Endodermal cell (in vitro differentiated cells): ENCODE measurements at regions not wholly inside any gene's neighbourhood (a gene's known extent, or its start where the extent isn't known, plus 50 kb on each side); places are given as distances from the start of the nearest gene placed in this dataset.

Source experiments
- DNase-seq: peaks from one replicate; pipeline ENCODE4 v3.0.0-alpha.2; 2017
- H3K27ac ChIP-seq: 2 replicates; pipeline ENCODE4 v1.5.1; 2013; ENCODE audit warnings: mild to moderate bottlenecking, low read depth, low read length, moderate library complexity
- H3K27me3 ChIP-seq: 2 replicates; pipeline ENCODE4 v1.6.1; 2013; ENCODE audit warnings: mild to moderate bottlenecking, low read length, moderate library complexity; ENCODE audit not compliant: insufficient read depth, control insufficient read depth, poor library complexity, severe bottlenecking
- H3K36me3 ChIP-seq: 2 replicates; pipeline ENCODE4 v1.7.0; 2013; ENCODE audit warnings: mild to moderate bottlenecking, low read length, moderate library complexity; ENCODE audit not compliant: control insufficient read depth, insufficient read depth
- H3K4me1 ChIP-seq: one replicate; pipeline ENCODE4 v1.7.0; 2013; ENCODE audit warnings: low read length; ENCODE audit not compliant: control insufficient read depth, insufficient read depth
- H3K4me3 ChIP-seq: 2 replicates; pipeline ENCODE4 v1.5.1; 2013; ENCODE audit warnings: mild to moderate bottlenecking, low read length, moderate library complexity
- H3K9ac ChIP-seq: 2 replicates; pipeline ENCODE4 v1.6.1; 2013; ENCODE audit warnings: mild to moderate bottlenecking, low read length, moderate library complexity; ENCODE audit not compliant: poor library complexity, severe bottlenecking; ENCODE audit errors: extremely low read depth
- H3K9me3 ChIP-seq: 2 replicates; pipeline ENCODE4 v1.6.1; 2013; ENCODE audit warnings: mild to moderate bottlenecking, low read length, moderate library complexity; ENCODE audit not compliant: control insufficient read depth
- H3K27ac Mint-ChIP-seq: 2 replicates; pipeline ENCODE4 v1.8.0; 2020; ENCODE audit warnings: mixed read lengths
- H3K27me3 Mint-ChIP-seq: 2 replicates; pipeline ENCODE4 v1.8.0; 2021; ENCODE audit warnings: mild to moderate bottlenecking, mixed read lengths; ENCODE audit not compliant: insufficient read depth
- H3K36me3 Mint-ChIP-seq: 2 replicates; pipeline ENCODE4 v1.8.0; 2020; ENCODE audit warnings: low read depth, mixed read lengths
- H3K4me1 Mint-ChIP-seq: 2 replicates; pipeline ENCODE4 v1.8.0; 2020; ENCODE audit warnings: mixed read lengths
- H3K4me3 Mint-ChIP-seq: 2 replicates; pipeline ENCODE4 v1.8.0; 2020; ENCODE audit warnings: mild to moderate bottlenecking, moderate library complexity, mixed read lengths
- H3K9me3 Mint-ChIP-seq: 2 replicates; pipeline ENCODE4 v1.8.0; 2020; ENCODE audit warnings: mild to moderate bottlenecking, mixed read lengths
- WGBS, 2 experiments: methylation state at CpG; one replicate each; pipeline versions ENCODE4 v1.1.5 to v1.1.7; 2013; ENCODE audit warnings: missing lambda C conversion rate in 2 of 2, mixed read lengths in 1 of 2; ENCODE audit not compliant: insufficient coverage in 1 of 2, insufficient read length in 1 of 2; 5-methylcytosine and 5-hydroxymethylcytosine counted together
- TF ChIP-seq, protein P1 (sequence below): fragments of 200-600 bp; sonication (generic); conservative IDR thresholded peaks from 2 replicates; pipeline ENCODE4 v1.5.0; 2021; ENCODE audit warnings: antibody characterized with exemption, mild to moderate bottlenecking

DNA sequence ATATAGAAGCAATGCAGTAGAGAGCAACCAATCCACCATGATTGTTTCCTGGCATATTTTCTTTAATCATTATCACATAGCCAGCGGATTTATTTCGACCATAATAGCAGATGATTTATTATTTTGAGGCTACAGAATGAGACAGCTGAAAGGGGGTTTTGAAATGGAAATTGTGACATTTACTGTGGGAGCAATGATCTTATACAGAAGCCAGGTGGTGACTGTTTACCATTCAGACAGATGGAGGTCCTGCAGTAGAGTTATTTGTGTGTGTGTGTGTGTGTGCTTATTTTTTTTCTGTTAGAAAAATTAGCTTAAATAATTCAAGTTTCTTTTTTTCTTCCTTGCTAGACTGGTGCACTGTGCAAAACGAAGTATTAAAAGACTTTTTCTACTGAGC lies 1784.5 kb downstream of the MRPL39 start:
- TF ChIP-seq, protein P1, sequence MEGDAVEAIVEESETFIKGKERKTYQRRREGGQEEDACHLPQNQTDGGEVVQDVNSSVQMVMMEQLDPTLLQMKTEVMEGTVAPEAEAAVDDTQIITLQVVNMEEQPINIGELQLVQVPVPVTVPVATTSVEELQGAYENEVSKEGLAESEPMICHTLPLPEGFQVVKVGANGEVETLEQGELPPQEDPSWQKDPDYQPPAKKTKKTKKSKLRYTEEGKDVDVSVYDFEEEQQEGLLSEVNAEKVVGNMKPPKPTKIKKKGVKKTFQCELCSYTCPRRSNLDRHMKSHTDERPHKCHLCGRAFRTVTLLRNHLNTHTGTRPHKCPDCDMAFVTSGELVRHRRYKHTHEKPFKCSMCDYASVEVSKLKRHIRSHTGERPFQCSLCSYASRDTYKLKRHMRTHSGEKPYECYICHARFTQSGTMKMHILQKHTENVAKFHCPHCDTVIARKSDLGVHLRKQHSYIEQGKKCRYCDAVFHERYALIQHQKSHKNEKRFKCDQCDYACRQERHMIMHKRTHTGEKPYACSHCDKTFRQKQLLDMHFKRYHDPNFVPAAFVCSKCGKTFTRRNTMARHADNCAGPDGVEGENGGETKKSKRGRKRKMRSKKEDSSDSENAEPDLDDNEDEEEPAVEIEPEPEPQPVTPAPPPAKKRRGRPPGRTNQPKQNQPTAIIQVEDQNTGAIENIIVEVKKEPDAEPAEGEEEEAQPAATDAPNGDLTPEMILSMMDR: no peak
- H3K4me1 Mint-ChIP-seq: no peaks in the 10 kb centered on the region

DNA sequence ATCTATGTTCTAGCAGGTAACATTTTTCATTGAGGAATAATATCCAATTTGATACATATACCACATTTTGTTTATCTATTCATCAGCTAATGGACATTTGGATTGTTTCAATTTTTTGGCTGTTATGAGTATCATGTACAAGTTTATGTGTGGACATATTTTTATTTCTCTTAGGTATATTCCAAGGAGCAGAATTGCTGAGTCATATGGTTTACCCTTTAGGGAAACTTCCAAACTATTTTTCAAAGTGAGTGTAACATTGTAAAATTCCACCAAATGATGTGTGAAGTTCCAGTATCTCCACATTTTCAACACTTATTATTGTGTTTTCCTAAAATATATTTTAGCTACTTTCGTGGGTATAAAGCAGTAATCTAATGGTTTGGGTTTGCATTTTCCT lies 1789.9 kb downstream of the MRPL39 start:
- WGBS, 2 experiments: no CpG with 5 or more reads among the region's 1 CpG
- H3K27ac Mint-ChIP-seq: no peak overlapping the region
- no peak for DNase-seq
- H3K9ac ChIP-seq: no peak overlapping the region
- H3K36me3 ChIP-seq: no peaks in the 10 kb centered on the region
- H3K27me3 ChIP-seq: no peaks in the 10 kb centered on the region
- no peaks in the 10 kb centered on the region for H3K4me1 ChIP-seq
- no peaks in the 10 kb centered on the region for H3K27me3 Mint-ChIP-seq
- no peak overlapping the region for H3K4me3 ChIP-seq
- H3K9me3 Mint-ChIP-seq: peaks cover 56% of the 10 kb centered on the region
- H3K4me1 Mint-ChIP-seq: no peaks in the 10 kb centered on the region
- no peaks in the 10 kb centered on the region for H3K36me3 Mint-ChIP-seq
- no peak overlapping the region for H3K27ac ChIP-seq
- TF ChIP-seq, protein P1: no peak
- H3K4me3 Mint-ChIP-seq: no peak overlapping the region
- peaks cover 8% of the 10 kb centered on the region for H3K9me3 ChIP-seq

More for the DNA sequence above, 1784.5 kb downstream of the MRPL39 start:
- H3K36me3 Mint-ChIP-seq: no peaks in the 10 kb centered on the region
- no peaks in the 10 kb centered on the region for H3K27me3 Mint-ChIP-seq
- no peak overlapping the region for H3K27ac Mint-ChIP-seq
- Histone ChIP-seq H3K4me1 (no peaks in the 10 kb centered on the region), H3K27me3 (no peaks in the 10 kb centered on the region), H3K4me3 (no peak overlapping the region), H3K36me3 (no peaks in the 10 kb centered on the region), H3K9ac (no peak overlapping the region), H3K9me3 (peaks cover 8% of the 10 kb centered on the region), H3K27ac (no peak overlapping the region)
- H3K9me3 Mint-ChIP-seq: peaks cover 46% of the 10 kb centered on the region
- DNase-seq: no peak
- 84% methylated on average over 3 of the region's 3 CpGs; no CpG with 5 or more reads in 1 of the 2 experiments for WGBS, 2 experiments
- no peak overlapping the region for H3K4me3 Mint-ChIP-seq

DNA sequence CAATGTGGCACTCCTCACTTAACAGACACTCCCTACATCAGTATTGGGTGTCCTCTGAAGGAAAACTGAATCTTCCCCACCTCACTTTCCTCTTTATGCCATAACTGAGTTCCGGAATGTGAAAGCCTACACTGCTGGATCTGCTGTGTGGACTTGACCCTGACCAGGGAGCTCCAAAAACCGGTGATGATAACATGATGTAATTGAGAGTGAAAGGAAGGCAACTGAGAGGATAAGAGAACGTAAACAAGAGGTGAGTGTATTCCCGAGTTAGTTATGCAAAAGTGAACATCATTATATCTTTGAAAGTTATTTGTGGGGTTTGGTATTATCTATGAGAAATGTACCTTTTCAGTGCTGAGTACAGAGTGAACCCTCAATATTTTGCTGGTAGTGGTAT lies 1794.8 kb downstream of the MRPL39 start:
- H3K27ac Mint-ChIP-seq: no peak overlapping the region
- TF ChIP-seq, protein P1: no peak
- no peaks in the 10 kb centered on the region for H3K36me3 Mint-ChIP-seq
- H3K4me1 Mint-ChIP-seq: no peaks in the 10 kb centered on the region
- H3K9ac ChIP-seq: no peak overlapping the region
- H3K9me3 ChIP-seq: peaks cover 5% of the 10 kb centered on the region
- no peaks in the 10 kb centered on the region for H3K4me1 ChIP-seq
- no peak overlapping the region for H3K27ac ChIP-seq
- H3K4me3 ChIP-seq: no peak overlapping the region
- 74 to 88% methylated on average over 4 of the region's 4 CpGs for WGBS, 2 experiments
- DNase-seq: no peak
- no peaks in the 10 kb centered on the region for H3K27me3 ChIP-seq
- no peaks in the 10 kb centered on the region for H3K36me3 ChIP-seq
- H3K9me3 Mint-ChIP-seq: peaks cover 56% of the 10 kb centered on the region
- no peaks in the 10 kb centered on the region for H3K27me3 Mint-ChIP-seq
- no peak overlapping the region for H3K4me3 Mint-ChIP-seq
